AML-193 (cell line): ENCODE measurements at regions not wholly inside any gene's neighbourhood (a gene's known extent, or its start where the extent isn't known, plus 50 kb on each side); places are given as distances from the start of the nearest gene placed in this dataset.
"Not testable (repeated sequence)": the region's sequence is repeated elsewhere in the genome, so short reads cannot be mapped to it uniquely, and the experiment has no call there.

ENCODE experiments used
- DNase-seq, 2 experiments: peaks; one replicate each; lab custom pipeline; 2025; lab: John Stamatoyannopoulos, UW

DNA sequence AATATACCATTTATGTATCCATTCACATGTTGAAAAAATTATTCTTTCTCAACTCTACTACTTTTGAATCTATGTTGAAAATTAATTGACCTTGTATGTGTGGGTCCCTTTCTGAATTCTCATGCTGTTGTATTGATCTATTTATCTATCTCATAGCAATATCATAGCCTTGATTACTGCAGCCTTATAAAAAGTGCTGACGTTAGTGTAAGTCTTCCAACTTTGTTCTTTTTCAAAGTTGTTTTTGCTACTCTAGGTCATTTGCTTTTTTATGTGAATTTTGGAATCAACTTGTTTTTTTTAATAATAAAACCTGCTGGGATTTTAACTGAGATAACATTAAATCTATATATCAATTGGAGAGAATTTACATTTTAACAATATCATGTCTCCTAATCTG is 52.2 kb upstream of the PAX3 start:
- DNase-seq = no peak

DNA sequence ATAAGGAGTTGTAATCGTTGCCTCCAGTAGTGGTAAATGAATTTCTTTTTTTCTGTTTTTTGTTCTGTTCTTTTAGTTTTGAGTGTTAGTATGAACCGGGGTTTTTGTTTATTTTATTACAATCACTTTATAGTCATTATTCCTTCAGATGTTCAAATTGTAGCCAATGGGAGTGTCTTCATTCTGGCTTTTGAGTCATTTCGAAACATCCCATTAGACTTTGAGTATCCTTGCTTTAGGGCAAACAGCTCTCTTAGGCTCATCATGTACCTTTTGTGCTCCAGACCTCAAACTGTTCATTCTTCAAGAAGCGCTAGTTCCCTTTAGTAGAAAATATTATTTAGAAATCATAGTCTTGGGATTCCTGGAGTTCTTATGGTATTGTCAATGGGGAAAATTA is 54.2 kb upstream of the PAX3 start:
- peak; percentile 8 to 19 for DNase-seq

DNA sequence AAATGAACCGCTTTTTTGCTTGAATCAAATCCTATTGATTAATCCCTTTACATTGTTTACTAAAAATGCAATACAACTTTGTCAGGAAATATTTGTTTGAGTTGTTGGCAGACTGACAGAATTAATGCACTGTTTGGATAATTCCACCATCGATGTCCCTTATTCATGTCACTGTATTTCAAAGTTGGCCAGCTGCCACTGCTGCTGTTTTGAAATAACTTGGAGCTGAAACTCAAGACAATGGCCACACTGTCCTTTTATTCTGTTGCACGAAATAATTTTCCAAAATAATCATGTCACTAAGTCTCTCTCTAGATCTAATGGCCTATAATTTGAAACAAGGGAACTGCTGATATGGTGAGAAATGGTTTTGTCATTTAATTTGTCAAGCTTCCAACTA is 55.2 kb upstream of the PAX3 start:
- no peak for DNase-seq

DNA sequence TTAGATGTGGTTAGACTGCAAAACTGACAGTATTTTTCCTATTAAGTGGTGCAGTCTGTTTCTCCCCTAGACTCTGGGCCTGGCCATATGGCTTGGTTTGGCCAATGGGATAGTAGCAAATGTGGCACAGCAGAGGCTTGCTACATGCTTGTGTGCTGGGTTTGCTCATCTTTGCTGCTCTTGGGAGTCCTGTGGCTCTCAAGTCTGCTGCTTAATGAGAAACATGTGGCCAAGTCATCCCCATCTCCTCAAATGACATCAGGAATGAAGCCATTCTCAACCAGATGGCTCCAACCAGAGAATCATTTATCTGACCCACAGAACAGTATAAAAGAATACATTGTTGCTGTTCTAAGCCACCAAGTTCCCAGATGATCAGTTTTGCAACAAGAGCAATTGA is 57.1 kb upstream of the PAX3 start:
- no peak for DNase-seq

DNA sequence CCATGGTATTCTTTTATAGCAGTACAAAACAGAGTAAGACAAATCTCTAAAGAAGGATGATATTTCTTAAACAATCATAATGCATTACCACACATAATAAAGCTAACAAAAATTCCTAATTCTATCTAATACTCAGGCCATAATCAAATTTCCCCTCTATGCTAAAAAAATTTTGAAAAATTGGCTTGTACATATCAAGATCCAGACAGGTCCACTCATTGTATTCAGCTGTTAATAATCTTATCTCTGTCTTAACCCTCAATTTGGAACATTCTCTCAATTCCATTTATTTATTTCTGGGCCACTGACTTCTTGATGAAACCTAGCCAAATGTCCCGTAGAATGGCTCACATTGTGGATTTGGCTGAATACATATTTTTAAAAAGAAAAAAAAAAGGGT is 59.1 kb upstream of the PAX3 start:
- no peak for DNase-seq

DNA sequence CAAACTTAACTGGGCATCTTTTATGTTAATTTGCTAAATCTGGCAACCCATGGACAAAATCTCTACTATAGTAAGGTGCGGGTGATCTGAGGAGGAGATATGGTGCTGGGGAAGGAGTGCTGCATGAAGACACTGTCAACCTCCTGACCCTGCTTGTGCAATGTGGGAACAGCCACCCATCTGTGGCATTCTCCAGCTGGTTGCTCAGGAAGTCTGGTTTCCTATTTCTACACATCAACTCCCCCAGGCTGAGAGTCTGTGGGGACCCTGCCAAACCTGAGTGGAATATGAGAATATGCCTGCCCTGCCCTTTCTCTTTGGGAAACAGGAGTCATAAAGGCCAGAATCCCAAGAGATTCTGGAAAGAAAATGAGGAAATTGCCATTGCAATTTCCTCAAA is 60.1 kb upstream of the PAX3 start:
- DNase-seq = peak; percentile 86 to 94

DNA sequence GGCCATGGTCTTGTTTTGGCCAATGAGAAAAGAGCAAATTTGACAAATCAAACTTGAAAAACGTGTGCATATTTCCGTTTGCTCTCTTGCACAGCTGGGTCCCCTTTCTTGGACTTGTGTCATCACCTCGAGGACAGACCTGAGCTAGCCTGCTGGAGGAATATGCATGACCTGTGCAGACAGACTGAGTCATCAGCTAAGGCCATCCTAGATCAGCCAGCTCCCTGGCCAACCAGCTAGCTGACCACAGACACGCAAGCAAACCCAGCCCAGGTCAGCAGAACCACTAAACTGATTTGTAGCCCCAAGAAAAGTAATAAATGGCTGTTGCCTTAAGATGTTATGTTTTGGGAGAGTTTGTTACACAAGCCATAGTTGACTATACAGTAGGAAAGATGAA is 61.3 kb upstream of the PAX3 start:
- DNase-seq = no peak

DNA sequence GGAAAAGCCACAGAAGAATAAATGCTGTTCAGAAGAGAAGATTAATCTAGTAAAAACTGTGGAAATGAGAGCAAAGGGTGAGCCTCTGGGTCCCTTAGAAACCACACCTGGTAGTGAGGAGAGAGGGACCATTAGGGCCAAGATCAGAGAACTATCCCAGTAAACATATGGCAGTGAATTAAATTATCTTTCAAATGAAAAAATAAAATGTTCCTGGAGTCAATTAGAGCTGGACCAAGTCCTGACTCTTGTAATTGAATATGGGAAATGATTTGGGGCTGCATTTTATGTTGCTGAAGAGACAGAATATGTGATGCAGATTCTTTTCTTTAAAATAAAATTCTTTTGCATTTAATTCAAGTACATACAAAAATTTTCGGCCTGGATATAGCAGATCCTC is 62.2 kb upstream of the PAX3 start:
- no peak for DNase-seq

DNA sequence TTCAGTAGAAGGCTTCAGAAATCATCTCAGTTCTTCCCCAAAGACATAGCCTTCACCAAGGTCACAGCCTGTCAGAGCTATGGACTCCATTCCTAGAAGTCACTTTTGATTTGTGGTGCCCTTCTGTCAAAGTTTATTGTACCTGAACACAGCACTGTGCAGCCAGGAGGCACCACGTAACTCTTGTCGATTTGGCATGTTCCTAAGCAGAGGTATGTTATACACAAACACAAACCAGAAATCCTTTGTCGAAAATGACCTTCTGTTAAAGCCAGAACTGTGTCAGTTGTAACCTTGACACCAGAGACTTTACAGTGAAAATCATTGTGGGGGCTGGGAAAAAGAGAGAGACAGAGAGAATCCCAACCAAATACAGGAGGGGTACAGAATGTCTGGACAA is 62.6 kb upstream of the SGPP2 start:
- DNase-seq = no peak

DNA sequence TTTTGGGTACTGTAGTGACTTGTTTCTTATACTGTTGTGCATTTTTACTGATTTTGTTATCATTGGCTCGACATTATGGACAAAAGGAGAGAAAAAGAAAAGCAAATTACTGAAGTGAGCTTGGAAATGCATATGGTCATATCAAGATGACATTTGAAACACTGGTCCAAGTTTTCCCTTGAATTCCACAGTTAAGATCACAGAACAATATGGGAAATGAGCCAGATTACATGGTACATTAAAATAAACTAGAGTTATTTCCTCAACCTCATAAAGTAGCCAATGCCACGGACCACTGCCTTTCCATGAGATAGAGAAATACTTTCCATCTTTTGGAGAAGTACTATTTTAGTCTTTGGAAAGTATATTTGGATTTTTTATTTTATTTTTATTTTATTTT is 62.0 kb upstream of the SGPP2 start:
- DNase-seq = no peak

DNA sequence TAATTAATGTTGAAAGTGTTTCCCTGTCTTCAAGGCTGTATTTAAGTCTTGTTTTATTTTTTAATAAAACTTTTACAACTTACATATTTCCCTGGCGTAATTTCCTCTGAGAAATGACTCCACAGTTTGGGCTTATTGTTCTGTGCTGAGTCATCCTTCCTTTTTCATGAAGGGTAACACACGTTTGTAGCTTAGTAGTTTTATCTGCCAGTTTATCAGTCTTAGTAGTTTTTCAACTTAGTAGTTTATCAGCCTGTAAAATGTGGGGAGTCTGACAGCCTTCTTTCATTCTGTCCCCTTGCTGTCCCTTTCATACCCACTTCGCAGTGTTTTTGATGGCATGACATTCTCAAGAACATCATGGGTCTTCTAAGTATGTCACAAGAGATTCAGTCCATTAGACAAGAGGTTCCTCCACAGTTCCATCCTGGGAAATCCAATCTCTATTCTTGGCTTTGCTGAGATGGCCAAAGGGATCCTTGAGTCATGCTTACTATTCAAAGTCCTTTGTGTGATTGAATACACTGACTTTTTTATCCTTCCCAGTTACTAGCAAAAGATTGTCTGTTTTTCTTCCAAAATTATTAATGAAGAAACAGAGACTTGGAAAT is 60.0 kb upstream of the SGPP2 start:
- DNase-seq = peak; percentile 77 to 82

DNA sequence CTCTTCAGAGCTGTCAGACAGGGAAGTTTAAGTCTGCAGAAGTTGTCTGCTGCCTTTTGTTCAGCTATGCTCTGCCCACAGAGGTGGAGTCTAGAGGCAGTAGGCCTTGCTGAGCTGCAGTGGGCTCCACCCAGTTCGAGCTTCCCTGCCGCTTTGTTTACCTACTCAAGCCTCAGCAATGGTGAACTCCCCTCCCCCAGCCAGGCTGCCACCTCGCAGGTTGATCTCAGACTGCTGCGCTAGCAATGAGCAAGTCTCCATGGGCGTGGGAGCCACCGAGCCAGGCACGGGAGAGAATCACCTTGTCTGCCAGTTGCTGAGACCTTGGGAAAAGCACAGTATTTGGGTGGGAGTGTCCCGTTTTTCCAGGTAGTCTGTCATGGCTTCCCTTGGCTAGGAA is 56.1 kb upstream of the SGPP2 start:
- DNase-seq = not testable (repeated sequence)

DNA sequence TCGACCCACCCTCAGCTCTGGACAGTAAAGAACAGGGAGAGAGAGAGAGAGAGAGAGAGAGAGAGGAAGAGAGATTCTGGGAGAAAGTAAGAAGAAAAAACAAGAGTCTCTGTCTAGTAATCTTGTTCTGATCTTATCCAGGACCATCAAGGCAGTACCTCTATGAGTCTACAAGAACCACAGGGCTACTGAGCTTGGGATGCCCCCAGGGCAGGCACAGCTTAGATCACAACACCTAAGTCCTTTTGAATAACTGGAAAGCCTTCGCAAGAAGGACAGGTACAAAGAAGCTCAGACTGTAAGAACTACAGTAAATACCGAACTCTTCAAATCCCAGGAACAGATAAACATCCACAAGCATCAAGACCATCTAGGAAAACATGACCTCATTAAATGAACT is 51.4 kb upstream of the SGPP2 start:
- no peak for DNase-seq
